ENCODE measurements at regions not wholly inside any gene's neighbourhood (a gene's known extent, or its start where the extent isn't known, plus 50 kb on each side); places are given as distances from the start of the nearest gene placed in this dataset.

DNA sequence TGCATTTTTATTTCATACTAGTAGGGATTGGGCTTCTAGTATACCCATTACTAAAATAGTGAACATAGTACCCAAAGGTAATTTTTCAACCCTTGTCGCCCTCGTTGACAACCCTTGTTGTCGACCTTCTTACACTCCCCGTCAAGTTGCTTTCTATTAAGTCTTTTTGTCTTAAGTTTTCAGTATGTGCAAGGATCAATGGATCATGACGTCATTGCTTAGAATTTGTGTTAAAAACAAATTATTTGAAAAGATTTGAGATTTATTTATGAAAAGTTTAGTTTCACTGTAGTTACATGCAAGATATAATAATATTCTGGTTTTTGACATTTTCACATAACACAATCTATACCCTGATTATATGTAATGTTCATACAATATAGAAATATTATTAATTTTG is 110.4 kb downstream of the CBLN2 start:
- TF ChIP-seq, protein P1, sequence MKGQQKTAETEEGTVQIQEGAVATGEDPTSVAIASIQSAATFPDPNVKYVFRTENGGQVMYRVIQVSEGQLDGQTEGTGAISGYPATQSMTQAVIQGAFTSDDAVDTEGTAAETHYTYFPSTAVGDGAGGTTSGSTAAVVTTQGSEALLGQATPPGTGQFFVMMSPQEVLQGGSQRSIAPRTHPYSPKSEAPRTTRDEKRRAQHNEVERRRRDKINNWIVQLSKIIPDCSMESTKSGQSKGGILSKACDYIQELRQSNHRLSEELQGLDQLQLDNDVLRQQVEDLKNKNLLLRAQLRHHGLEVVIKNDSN (IDR thresholded peaks at IDR 0.05): no peak
- no peak for TF ChIP-seq NFIC (IDR thresholded peaks at IDR 0.05)
- TF ChIP-seq TAF1 (IDR thresholded peaks at IDR 0.05; ENCODE audit: low read depth): no peak
- TF ChIP-seq ZBTB7A (IDR thresholded peaks at IDR 0.05; ENCODE audit: low read depth): no peak
- TF ChIP-seq TCF12 (IDR thresholded peaks at IDR 0.05; ENCODE audit: low read depth): no peak
- TF ChIP-seq TEAD4 (IDR thresholded peaks at IDR 0.05): no peak
- TF ChIP-seq CREB1 (IDR thresholded peaks at IDR 0.05; ENCODE audit: low read depth): no peak
- TF ChIP-seq CEBPB (IDR thresholded peaks at IDR 0.05): no peak
- TF ChIP-seq, protein P2, sequence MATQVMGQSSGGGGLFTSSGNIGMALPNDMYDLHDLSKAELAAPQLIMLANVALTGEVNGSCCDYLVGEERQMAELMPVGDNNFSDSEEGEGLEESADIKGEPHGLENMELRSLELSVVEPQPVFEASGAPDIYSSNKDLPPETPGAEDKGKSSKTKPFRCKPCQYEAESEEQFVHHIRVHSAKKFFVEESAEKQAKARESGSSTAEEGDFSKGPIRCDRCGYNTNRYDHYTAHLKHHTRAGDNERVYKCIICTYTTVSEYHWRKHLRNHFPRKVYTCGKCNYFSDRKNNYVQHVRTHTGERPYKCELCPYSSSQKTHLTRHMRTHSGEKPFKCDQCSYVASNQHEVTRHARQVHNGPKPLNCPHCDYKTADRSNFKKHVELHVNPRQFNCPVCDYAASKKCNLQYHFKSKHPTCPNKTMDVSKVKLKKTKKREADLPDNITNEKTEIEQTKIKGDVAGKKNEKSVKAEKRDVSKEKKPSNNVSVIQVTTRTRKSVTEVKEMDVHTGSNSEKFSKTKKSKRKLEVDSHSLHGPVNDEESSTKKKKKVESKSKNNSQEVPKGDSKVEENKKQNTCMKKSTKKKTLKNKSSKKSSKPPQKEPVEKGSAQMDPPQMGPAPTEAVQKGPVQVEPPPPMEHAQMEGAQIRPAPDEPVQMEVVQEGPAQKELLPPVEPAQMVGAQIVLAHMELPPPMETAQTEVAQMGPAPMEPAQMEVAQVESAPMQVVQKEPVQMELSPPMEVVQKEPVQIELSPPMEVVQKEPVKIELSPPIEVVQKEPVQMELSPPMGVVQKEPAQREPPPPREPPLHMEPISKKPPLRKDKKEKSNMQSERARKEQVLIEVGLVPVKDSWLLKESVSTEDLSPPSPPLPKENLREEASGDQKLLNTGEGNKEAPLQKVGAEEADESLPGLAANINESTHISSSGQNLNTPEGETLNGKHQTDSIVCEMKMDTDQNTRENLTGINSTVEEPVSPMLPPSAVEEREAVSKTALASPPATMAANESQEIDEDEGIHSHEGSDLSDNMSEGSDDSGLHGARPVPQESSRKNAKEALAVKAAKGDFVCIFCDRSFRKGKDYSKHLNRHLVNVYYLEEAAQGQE (IDR thresholded peaks at IDR 0.05; ENCODE audit: low read depth): no peak
- TF ChIP-seq, protein P3, sequence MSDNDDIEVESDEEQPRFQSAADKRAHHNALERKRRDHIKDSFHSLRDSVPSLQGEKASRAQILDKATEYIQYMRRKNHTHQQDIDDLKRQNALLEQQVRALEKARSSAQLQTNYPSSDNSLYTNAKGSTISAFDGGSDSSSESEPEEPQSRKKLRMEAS (IDR thresholded peaks at IDR 0.05): no peak
- no peak for TF ChIP-seq RAD21 (IDR thresholded peaks at IDR 0.05; ENCODE audit: low read depth)
- no peak for TF ChIP-seq YY1 (IDR thresholded peaks at IDR 0.05; ENCODE audit: low read depth)
- no peak for TF ChIP-seq EP300 (IDR thresholded peaks at IDR 0.05; ENCODE audit: borderline replicate concordance)
- no peak for TF ChIP-seq EGR1 (IDR thresholded peaks at IDR 0.05)
- no peak for TF ChIP-seq FOXM1 (IDR thresholded peaks at IDR 0.05; ENCODE audit: borderline replicate concordance, low read depth)

DNA sequence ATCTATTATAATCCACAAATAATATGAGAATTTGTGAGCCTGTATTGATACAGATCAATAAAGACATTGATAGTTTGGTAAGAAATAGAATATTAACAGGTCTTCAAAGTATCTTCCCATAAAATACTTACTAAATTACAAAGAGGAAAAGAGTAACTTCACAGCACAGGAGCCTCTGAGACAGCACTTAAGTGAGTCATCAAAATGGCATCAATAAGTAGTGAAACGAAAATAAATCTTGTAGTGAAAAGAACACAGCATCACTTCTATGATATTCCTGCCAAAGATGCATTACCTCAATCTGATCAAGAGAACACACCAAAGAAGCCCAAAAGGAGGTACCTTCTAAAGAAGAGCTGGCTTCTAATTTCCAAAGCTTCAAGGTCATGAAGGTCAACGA is 116.4 kb downstream of the CBLN2 start:
- TF ChIP-seq EP300 (IDR thresholded peaks at IDR 0.05; ENCODE audit: borderline replicate concordance) (no peak), TAF1 (IDR thresholded peaks at IDR 0.05; ENCODE audit: low read depth) (no peak), TCF12 (IDR thresholded peaks at IDR 0.05; ENCODE audit: low read depth) (no peak), TEAD4 (IDR thresholded peaks at IDR 0.05) (no peak), FOXM1 (IDR thresholded peaks at IDR 0.05; ENCODE audit: borderline replicate concordance, low read depth) (no peak), NFIC (IDR thresholded peaks at IDR 0.05) (no peak), EGR1 (IDR thresholded peaks at IDR 0.05) (no peak), RAD21 (IDR thresholded peaks at IDR 0.05; ENCODE audit: low read depth) (no peak), ZBTB7A (IDR thresholded peaks at IDR 0.05; ENCODE audit: low read depth) (no peak), CREB1 (IDR thresholded peaks at IDR 0.05; ENCODE audit: low read depth) (no peak), CEBPB (IDR thresholded peaks at IDR 0.05) (no peak), YY1 (IDR thresholded peaks at IDR 0.05; ENCODE audit: low read depth) (no peak)
- TF ChIP-seq, protein P3 (IDR thresholded peaks at IDR 0.05): no peak
- TF ChIP-seq, protein P1 (IDR thresholded peaks at IDR 0.05): no peak
- TF ChIP-seq, protein P2 (IDR thresholded peaks at IDR 0.05; ENCODE audit: low read depth): no peak

DNA sequence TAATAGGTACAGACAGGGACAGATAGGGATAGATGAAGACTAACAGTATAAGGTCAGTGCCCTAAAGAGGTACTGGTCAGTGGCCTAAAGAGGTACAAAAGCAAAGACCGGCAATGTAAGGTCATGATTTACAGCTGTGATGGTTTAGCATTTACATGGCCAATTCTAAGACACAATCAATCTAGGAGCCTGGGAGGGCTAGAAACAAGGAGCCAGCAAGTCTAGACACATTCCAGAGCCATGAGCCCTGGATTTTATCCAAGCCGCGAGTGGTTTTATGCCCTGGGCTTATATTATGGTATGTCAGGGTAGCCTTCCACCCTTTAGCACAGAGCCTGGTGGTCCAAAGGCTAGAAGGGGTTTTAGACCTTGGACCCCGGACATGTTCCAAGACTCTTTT is 124.2 kb downstream of the CBLN2 start:
- TF ChIP-seq, protein P1 (IDR thresholded peaks at IDR 0.05): no peak
- no peak for TF ChIP-seq NFIC (IDR thresholded peaks at IDR 0.05)
- no peak for TF ChIP-seq TAF1 (IDR thresholded peaks at IDR 0.05; ENCODE audit: low read depth)

DNA sequence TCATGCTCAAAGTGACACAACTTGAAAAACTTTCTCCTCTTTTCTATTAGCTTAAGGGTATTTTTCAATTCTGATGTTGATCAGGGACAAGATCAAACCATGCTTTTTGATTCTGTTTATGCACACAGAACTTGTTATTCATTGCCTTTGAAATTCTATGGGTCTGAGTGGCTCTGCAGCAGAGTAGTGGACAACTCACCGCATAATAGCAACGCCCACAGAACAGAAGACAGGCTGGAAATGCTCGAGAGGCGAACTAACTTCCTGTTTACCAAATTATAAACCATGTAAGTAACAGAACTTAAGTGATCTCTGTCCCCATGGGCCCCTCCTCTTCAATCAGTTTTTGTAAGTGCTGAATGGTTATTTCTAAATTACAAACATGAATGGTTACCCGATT is 131.2 kb downstream of the CBLN2 start:
- TF ChIP-seq FOXM1 (IDR thresholded peaks at IDR 0.05; ENCODE audit: borderline replicate concordance, low read depth): no peak

DNA sequence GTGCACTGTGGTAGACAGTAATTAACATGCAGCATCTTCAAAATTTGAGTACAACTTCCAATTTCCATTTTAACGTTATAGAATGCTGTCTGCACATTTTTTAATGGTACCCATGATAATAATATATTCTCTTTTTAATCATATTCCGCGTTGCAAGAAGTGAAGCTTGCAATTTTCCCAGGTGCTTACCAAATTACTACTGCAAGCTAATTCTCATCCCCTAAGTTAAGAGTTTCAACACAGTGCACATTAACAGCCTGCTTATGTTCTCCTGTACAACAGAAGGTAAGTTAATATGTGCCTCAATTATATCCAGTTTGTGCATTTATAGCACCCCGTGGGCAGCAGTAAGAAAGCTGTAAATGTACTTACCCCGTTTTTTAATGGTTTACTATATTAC is 132.9 kb downstream of the CBLN2 start:
- TF ChIP-seq YY1 (IDR thresholded peaks at IDR 0.05; ENCODE audit: low read depth) (no peak), EGR1 (IDR thresholded peaks at IDR 0.05) (no peak), EP300 (IDR thresholded peaks at IDR 0.05; ENCODE audit: borderline replicate concordance) (no peak), ZBTB7A (IDR thresholded peaks at IDR 0.05; ENCODE audit: low read depth) (no peak), TEAD4 (IDR thresholded peaks at IDR 0.05) (no peak), RAD21 (IDR thresholded peaks at IDR 0.05; ENCODE audit: low read depth) (no peak), NFIC (IDR thresholded peaks at IDR 0.05) (no peak), TCF12 (IDR thresholded peaks at IDR 0.05; ENCODE audit: low read depth) (no peak), CREB1 (IDR thresholded peaks at IDR 0.05; ENCODE audit: low read depth) (no peak), FOXM1 (IDR thresholded peaks at IDR 0.05; ENCODE audit: borderline replicate concordance, low read depth) (no peak), CEBPB (IDR thresholded peaks at IDR 0.05) (no peak), TAF1 (IDR thresholded peaks at IDR 0.05; ENCODE audit: low read depth) (no peak)
- TF ChIP-seq, protein P3 (IDR thresholded peaks at IDR 0.05): no peak
- TF ChIP-seq, protein P2 (IDR thresholded peaks at IDR 0.05; ENCODE audit: low read depth): no peak
- TF ChIP-seq, protein P1 (IDR thresholded peaks at IDR 0.05): no peak

Data from Ishikawa (cell line).